Stimulated activated CD8-positive, alpha-beta memory T cell treated with anti-CD3 and anti-CD28 coated beads, Interleukin-12 subunit alpha, Interleukin-12 subunit beta, amount 100 ng/mL, for 24 hours (primary cell): ENCODE measurements at regions not wholly inside any gene's neighbourhood (a gene's known extent, or its start where the extent isn't known, plus 50 kb on each side); places are given as distances from the start of the nearest gene placed in this dataset.

Source experiments
- DNase-seq: peaks from one replicate; pipeline ENCODE4 v3.0.0-alpha.2; 2020; ENCODE audit errors: extremely low read depth

DNA sequence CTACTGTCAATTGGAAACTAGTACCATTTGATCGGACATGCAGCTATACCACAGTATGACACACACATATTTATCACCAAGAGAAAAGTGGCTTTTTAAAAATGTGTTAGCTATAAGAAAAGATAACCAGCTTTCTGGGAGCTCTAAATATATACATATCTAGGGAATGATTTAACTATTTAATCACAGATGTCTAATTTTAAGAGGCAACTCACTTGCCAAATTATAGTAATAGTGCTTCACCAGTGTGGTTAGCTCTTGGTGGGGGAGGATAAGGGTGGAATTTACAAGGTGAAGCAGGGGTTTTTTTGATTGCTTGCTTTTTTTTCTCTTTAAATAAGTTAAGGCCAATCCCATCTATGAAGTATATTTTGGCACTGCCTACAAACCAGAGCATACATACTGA lies 547.7 kb upstream of the DIPK2B start:
- no peak for DNase-seq

DNA sequence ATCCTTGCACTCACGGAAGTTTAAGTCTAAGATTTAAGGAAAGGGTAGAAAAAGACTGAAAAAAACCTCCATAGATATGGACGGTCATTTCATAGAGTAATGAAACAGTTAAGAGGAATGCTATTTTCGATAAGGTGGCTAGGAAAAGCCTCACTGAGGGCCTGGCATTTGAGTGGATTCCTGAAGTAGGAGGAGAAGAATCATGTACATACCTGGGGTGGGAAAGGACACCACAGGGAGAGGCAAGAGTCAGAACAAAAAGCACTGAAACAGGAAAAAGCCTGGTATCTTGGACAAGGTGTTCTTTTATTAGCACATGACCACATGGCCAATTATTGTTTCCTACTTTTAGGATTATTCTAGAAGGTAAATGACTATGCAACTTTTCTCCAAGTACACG lies 547.2 kb upstream of the DIPK2B start:
- no peak for DNase-seq

DNA sequence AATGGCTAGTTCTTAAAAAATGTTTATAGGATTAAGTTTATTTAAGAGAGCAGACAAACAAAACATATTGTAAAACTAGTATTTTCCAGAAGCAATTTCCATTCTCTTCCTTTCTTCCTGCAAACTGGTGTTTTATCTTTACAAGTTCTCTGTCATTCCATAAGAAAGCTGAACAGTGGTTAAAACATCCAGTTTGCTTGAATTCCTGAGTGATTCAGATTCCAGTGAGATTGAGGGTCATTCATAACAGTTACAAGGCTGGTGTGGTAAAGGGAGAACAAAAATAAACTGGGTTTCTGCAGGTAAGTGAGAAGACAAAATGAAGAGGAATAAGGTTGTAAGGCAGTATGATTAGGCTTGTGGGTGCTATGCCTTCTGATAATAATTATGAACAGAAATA lies 544.8 kb upstream of the DIPK2B start:
- no peak for DNase-seq

DNA sequence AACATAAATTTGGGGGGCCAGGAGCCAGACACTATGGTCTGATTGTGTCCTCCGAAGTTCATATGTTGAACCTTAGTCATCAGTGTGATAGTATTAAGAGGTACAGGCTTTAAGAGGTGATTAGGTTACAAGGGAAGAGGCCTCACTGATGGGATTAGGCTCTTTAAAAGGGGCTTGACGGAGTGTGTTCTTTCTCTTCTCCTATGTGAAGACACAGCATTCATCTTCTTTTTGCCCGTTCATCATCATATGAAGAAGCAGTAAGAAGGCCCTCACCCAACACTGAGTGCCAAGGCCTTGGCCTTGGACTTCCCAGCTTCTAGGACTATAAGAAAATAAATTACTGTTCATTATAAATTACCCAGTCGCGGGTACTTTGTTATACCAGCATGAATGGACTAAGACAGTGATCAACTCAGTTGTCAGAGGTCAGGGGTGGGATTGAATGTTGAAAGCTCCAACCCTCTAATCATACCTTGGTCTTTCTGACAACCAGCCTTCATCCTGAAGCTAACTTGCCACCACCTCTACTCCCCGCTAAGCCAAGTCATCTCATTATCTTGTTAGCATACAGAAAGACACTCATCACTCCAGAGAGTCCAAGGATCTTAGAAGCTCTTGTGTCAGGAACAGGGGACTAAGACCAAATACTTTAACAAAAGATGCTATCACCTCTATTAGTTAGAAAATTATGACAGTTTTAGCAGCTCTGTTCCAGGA lies 543.4 kb upstream of the DIPK2B start:
- no peak for DNase-seq

DNA sequence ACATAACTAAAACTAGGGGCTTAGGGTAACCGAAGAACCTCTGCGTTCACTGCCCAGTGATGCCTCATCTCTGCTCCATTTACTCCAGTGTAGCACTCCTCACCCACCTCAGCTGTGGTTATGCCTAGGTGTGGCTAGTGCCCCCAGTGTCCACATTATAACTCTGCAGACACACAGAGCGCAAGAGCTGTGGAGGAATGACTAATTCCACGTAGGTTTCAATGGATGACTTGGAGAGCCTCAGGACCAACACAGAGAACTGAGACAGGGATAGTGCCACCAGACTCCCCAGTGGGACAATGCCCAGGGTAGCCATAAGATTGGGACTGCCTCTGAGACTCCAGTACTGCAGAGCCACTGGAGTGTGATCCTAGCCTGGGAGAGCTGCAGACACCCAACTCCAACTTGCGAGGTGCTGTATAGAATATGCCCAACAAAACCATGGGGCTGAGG lies 542.4 kb upstream of the DIPK2B start:
- DNase-seq: no peak

DNA sequence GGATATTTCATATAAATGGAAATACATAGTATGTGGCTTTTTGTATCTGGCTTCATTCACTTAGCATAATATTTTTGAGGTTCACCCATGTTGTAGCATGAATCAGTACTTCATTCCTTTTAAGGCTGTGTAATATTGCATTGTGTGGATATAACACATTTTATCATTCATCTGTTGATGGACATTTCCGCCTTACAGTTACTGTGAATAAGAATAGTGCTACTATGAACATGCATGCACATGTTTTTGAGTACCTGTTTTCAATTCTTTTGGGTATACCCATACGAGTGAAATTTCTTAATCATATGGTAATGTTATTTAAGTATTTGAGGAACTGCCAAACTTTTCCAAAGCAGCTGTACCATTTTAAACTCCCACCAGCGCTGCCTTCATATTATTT lies 539.6 kb upstream of the DIPK2B start:
- DNase-seq: no peak

DNA sequence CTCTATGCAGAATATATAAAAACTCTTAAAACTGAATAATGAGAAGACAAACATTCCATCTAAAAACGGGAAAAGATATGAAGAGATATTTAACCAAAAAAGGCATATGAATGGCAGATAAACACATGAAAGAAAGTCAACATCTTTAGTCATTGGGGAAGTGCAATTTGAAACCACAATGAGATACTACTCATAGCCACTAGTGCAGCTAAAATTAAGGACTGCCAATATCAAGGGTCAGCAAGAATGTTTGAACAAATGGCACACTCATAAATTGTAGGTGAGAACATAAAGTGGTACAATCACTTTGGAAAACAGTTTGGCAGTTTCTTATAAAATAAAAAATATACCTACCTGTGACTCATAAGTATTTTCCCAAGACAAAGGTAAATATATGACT lies 534.9 kb upstream of the DIPK2B start:
- DNase-seq: no peak

DNA sequence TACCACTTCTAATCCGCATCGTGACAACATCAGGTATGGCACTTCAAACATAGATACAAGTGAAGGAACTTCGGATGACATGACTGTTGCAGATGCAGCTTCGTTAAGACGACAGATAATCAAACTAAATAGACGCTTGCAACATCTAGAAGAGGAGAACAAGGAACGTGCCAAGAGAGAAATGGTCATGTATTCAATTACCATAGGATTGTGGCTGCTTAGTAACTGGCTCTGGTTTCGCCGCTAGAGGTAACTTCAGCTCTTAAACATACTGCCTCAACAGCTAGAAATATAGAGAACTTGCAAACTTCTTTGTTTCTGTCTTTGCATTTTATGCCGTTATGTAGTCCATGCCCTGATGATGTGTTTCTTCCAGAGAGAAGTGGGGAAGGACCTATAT lies 530.8 kb upstream of the DIPK2B start:
- DNase-seq: no peak

DNA sequence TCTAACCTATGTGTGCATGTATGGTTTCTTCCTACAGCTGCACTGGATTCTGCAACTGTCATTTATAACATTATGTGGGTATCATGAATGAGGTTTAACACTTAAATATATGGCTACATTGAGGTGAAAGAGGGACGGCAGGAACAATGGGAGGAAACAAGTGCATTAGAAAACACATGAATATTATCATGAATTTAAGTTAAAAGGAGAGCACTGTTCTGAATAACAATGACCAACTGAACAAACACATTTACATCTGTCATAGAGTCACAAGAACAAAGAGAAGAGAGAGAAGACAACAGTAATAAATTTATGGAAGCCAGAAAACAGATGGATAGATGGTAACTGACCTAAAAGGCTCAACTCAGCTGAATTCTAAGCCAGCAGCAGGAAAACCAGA lies 527.1 kb upstream of the DIPK2B start:
- no peak for DNase-seq

DNA sequence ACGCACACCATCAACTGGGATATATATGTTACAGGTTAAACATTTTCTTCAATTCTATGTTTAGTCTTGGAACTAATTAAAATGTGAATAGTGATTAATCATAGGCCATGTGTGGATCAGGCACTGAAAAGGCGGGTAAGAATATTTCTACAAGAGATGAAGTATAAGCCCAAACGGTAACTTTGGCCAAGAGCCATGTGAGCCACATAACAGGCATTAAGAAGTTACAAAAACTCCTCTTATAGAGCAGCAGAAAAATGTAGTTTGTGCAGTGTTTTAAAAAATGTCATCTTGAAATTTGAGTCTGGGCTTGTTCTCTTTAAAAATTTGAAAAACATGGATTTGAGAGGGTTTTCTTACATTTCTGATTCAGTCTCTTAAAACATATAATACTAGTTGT lies 521.8 kb upstream of the DIPK2B start:
- no peak for DNase-seq

DNA sequence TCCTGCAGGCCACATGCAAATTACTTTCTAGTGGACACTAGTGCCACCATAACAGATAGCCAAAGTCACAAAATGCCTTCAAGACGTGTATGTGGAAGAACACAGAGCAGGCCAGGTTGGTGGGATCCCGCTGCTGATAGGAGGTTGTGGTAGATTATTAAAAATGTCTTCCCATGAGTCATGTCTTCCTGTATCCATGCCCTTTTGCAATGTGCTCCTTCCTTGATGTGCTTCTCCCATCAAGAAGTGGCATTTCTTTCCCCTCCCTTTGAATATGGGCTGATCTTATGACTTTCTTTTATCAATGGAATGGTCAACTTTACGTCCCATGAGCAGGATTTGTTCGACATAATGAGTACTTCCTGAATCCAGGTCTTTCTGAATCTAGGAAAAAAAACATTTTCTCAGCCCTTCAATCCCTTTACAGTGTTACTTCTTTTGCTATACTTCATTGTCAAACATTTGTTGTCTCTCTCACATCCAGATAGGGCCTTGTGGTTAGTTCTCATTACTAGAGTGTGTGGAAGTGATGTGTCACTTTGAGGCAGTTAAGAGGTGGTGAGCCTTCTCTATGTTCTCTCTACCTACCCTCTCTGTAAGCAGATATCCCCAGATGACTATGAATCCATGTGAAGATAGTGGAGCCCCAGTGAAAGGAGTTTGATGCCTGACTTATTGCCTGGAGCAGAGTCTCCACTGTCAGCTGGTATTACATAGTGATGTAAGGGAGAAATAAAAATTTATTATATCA lies 519.2 kb upstream of the DIPK2B start:
- DNase-seq: no peak

DNA sequence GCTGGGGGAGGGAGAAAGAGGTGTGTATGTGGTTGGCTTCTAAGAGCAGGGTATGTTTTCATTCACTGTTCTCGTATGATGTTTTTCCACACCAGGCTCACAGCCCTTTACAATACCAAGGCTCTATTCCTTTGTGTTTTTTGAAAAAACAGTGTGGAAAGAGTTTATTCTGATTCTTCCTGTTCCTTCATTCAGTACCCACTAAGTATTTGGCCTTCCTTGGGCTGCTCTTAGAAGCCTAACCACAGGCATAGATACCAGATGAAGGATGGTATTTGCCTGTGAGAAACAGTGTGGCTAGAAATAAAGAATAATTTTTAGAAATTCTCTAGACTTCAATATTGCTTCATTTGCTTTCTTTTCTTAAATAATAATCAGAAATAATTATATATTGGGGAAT lies 518.0 kb upstream of the DIPK2B start:
- no peak for DNase-seq

DNA sequence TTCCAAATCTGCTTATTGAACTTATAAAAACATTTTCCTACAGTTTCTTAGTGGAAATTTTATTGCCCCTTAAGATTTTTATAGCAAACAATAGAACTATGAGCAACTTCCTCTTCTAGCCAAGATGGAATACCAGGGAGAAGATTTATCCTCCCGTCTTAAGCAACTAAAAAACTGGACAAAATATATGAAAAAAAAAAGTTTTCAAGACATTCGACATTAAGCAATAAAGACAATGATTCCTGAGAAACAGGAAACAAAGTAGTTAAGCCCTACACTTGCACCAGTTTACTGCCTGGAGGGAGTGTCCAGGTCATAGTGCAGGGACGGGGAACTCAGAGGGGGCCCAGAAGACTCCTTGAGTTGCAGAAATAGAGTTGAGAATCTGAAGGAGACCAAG lies 516.1 kb upstream of the DIPK2B start:
- DNase-seq: no peak

DNA sequence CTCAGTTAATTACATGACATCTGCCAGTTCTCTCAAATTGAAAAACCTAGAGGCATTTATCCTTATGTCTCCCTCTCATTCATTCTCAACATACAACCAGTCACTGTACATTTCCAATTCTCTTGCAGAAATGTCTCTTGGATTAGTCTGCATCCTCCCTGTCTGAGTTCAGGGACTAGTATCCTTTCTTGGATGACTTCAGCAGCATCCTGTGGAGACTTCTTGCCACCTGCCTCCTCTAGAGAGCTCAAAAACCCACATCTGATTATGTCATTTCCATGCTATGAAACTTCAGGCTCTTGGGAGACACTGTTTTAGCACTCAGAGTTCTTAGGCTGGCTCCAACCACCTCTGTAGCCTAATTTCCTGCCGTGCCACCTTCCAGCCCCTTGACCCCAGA lies 515.1 kb upstream of the DIPK2B start:
- no peak for DNase-seq

DNA sequence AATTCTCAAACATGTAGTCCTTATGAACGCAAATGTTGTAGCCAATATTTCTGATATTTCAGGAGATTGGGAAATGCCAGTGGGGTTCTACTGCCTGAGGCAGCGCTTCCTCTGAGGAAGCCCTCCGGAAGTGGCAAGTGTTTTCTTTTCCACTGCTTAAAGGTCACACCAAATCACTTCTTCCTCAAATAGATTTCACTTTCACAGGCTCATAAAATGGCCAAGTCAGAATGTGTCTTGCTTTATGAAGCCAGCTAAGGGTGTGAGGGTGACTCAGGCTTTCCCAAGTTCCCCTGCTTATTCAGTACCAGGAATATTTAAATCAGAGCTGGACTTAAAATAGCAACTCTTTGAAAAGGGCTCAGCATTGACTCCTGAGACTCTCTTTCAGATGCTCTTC lies 514.2 kb upstream of the DIPK2B start:
- DNase-seq: no peak

DNA sequence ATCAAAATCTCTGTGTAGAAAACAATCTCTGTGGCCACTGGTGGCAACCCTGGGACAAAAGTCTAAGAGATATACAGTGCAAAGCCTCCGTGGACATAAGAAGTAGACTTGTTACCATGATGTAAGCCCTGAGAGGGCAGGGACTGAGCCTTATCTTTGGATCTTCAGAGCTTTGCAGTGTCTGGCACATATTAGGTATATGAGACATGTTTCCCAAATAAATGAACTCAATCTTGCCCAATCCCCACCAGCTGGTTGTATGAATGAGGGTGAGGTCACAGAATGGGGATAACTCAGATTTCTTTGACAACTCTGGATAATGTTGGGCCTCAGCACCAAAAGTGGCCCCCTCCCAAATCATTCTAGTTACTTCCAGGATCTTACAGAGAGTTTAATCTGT lies 511.4 kb upstream of the DIPK2B start:
- no peak for DNase-seq

DNA sequence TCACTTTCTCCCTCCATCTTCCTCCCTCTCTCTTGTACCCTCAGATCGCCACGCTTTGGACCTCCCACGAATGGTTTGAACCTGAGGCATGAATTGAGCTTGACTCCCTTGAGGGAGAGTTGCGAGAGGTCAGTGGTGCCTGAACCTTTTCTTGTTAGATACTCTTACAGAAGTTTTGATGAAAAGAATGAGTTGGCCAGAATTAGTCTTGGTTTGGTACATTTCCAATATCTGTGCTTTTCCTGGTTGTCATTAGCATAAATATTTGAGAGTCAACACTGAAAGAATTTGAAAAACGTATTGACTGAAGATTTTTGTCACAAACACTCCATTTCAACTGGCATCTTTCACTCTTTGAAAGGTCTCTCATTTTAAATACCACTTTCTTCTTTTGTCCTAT lies 510.6 kb upstream of the DIPK2B start:
- DNase-seq: no peak

DNA sequence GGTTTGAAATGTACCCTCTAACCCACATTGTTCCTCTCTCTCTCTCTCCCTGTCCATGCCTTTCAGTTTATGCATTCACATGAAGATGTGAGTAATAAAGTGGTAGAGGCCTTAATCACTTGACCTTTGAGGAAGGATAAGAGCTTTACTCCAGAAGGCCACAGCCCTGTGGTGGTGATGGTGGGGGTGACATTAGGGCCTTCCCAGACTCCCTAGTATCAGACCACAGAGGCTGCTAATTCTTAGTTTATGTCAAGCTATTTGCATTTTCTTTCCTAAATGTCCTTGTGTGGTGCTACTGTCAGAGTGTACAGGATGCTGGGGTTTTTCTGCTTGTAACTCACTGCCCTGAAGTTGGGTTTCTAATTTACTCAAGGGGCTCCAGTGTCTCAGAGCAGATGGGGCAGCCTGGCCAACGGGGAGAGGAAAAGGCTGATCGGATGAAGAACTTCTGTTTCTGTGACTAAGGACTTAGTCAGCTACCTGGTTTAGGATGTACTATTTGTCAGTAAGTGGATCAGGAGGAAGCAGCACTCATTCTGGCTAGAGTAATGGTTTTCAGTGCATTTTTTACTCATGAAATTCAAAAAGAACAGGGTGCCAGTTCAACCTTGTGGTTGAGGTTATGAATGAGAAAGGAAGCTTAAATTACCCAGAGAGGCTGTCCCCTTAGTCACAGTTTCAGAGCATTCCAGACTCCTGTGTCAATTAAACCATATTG lies 509.6 kb upstream of the DIPK2B start:
- peak; percentile 14 for DNase-seq

DNA sequence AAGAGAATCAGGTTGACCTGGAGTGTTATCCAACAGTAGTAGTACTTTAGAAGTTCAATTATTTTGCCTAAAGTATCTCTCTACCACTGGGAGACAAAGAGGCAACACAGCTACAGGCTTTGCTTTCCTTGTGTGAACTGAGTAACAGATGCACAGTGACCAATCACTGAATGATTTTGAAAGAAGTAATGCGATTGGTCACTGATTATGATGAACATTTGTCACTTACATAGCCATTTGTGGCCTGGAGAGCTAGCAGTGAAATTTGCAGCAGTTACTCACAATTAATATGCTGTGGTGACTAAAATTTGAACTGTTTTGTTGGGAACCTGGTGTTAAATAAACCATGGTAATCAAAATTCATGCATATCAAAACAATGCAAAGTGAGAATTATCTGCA lies 508.7 kb upstream of the DIPK2B start:
- no peak for DNase-seq

DNA sequence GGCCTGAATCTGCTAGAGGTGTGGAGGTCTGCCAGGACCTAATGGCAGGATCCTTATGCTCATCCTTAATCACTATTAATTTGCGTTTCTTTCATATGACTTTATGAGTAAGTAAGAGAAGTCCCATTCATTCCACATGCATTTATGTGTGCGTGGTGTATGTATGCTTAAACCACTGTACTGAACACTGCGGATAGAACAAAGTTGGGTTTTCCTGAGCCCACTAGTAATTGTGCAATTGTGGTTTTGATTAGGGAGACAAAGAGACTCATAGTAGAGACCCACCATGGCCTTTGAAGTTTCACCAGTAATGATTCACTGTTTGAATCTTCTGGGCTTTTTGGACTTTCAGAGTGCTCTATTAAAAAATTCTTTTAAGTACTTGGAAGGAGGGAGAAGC lies 498.5 kb upstream of the DIPK2B start:
- DNase-seq: no peak

DNA sequence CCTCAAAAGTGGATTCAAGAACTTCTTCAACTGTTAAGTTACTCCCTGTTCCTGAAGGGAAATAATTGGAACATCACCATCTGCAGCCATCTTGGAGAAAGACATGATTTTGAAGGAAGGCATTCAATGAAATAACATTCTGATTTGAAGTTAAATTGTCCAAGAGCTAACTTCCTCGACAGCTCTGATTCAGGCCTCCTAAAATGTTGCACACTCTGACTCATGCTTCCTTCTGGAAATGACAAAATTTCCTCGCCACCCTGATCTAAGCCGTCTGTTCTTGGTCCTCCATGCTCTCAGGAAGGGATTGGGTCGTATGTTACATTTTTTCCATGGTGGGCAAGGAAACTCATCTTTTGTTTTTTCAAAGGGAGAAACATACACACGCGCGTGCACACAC lies 496.9 kb upstream of the DIPK2B start:
- DNase-seq: no peak

DNA sequence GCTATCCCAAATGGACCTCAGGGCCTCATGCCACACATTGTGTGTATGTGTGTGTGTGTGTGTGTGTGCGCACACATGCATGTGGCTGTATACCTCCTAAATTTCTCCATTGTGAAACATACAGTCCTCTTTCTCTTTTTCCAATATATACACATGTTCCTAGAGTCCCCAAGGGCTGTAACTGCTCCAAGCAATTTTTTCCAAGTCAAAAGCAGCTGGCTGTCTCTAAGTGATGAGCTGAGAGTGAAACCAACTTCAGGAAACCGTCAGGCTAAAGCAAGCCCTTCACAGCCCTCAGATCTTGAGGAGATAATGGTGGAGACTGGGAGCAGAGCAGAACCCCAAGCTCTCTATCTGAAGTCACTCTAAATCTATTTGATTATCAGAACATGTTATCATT lies 496.1 kb upstream of the DIPK2B start:
- no peak for DNase-seq

DNA sequence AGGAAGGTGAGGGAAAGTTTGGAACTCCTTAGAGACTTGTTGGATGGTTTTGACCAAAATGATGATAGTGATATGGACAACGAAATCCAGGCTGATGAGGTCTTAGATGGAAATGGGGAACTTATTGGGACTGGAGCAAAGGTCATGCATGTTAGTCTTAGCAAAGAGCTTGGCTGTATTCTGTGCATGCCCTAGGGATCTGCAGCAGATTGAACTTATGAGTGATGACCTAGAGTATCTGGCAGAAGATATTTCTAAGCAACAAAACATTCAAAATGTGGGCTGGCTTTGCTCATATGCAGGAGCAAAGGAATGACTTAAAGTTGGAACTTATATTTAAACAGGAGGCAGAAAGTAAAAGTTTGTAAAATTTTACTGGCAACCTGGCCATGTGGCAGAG lies 489.3 kb upstream of the DIPK2B start:
- no peak for DNase-seq
